CD4-positive, alpha-beta T cell (primary cell): ENCODE measurements at regions not wholly inside any gene's neighbourhood (a gene's known extent, or its start where the extent isn't known, plus 50 kb on each side); places are given as distances from the start of the nearest gene placed in this dataset.

Experiments used
- ATAC-seq: fragments of 200-7000 bp; cut with Tn5 transposase; one replicate; pipeline ENCODE4 v1.10.0; 2022; ENCODE audit warnings: mild to moderate bottlenecking; ENCODE audit not compliant: poor library complexity
- CTCF ChIA-PET: fragments of 350-600 bp; sonication (Branson Sonifier 250); formaldehyde crosslinking; loops from one replicate; lab custom pipeline; 2021; ENCODE audit warnings: antibody characterized with exemption, inconsistent platforms; lab: Charles Lee
- POLR2A ChIA-PET: fragments of 350-600 bp; sonication (Branson Sonifier 250); formaldehyde crosslinking; loops from one replicate; lab custom pipeline; 2021; ENCODE audit warnings: antibody characterized with exemption, inconsistent platforms; lab: Charles Lee
- DNase-seq, 14 experiments: peaks; one replicate each; pipeline ENCODE4 v3.0.0-alpha.2; 2013 to 2020; ENCODE audit warnings: mixed read lengths in 2 of 14
- H3K27ac ChIP-seq, 2 donors: one replicate each; pipeline versions ENCODE4 v1.5.1 to v1.7.0; 2013; ENCODE audit warnings: low read length in 2 of 2, low read depth in 1 of 2, mild to moderate bottlenecking in 1 of 2
- H3K27me3 ChIP-seq, 2 experiments: 1 replicate in 1 of 2; 2 replicates in 1 of 2; pipeline versions ENCODE4 v1.6.1 to v1.7.0; 2013; ENCODE audit warnings: low read length in 2 of 2, control low read depth in 1 of 2, mild to moderate bottlenecking in 1 of 2, moderate library complexity in 1 of 2; ENCODE audit not compliant: insufficient read depth in 2 of 2, control insufficient read depth in 1 of 2
- H3K36me3 ChIP-seq: one replicate; pipeline ENCODE4 v1.6.1; 2013; ENCODE audit warnings: low read length, control low read depth; ENCODE audit not compliant: insufficient read depth
- H3K4me1 ChIP-seq: one replicate; pipeline ENCODE4 v1.6.1; 2013; ENCODE audit warnings: low read length, control low read depth; ENCODE audit not compliant: insufficient read depth
- H3K4me3 ChIP-seq: one replicate; pipeline ENCODE4 v1.5.1; 2013; ENCODE audit warnings: mild to moderate bottlenecking, low read length, moderate library complexity
- H3K9me3 ChIP-seq, 2 experiments: 1 replicate in 1 of 2; 2 replicates in 1 of 2; pipeline versions ENCODE4 v1.6.1 to v1.7.0; 2013; ENCODE audit warnings: low read length in 2 of 2, mild to moderate bottlenecking in 2 of 2, control low read depth in 1 of 2, moderate library complexity in 1 of 2; ENCODE audit not compliant: control insufficient read depth in 1 of 2, insufficient read depth in 1 of 2
- H3K27ac Mint-ChIP-seq: one replicate; pipeline ENCODE4 v1.8.0; 2020; ENCODE audit warnings: mixed read lengths
- H3K27me3 Mint-ChIP-seq: one replicate; pipeline ENCODE4 v1.8.0; 2021; ENCODE audit warnings: mixed read lengths
- H3K36me3 Mint-ChIP-seq: one replicate; pipeline ENCODE4 v1.8.0; 2021; ENCODE audit warnings: low read depth, mixed read lengths
- H3K4me1 Mint-ChIP-seq: one replicate; pipeline ENCODE4 v1.8.0; 2021; ENCODE audit warnings: low read depth, mixed read lengths
- H3K4me3 Mint-ChIP-seq: one replicate; pipeline ENCODE4 v1.8.0; 2020; ENCODE audit warnings: mild to moderate bottlenecking, mixed read lengths
- H3K9me3 Mint-ChIP-seq: one replicate; pipeline ENCODE4 v1.8.0; 2020; ENCODE audit warnings: mixed read lengths
- intact Hi-C, 2 experiments: fragments of 100-400 bp; cut with DNase I in 1 of 2; cut with micrococcal nuclease in 1 of 2; formaldehyde crosslinking; loops; one replicate each; pipeline versions ENCODE4 v1.15.1 to v1.9.0; 2023 to 2025; cut with DNase I, micrococcal nuclease
- TF ChIP-seq, protein P1 (sequence below): fragments of 200-600 bp; IDR thresholded peaks from one replicate; pipeline ENCODE4 v1.8.0; 2022; ENCODE audit warnings: antibody characterized with exemption, mild to moderate bottlenecking

DNA sequence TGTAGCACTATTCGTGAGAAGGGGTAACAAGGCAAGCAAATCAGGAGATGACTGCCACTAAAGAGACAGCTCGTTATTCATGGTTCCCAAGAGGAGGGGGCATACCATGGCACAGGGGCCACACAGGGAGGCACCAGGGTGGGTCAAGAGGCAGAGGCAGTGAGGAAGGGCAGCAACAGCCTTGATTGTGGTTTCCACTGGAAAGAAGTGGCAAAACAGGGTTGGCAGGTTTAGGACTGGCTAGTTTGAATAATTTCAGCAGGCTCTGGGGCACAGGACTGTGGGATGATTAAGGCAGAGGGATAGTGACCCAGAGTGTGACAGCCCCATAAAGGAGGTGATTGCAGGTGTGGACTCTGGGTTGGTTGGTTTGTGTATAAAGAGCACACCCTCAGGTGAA, 188.9 kb downstream of the CBLN1 start:
- H3K4me3 ChIP-seq = no peak overlapping the region
- no peaks in the 10 kb centered on the region for H3K36me3 ChIP-seq

DNA sequence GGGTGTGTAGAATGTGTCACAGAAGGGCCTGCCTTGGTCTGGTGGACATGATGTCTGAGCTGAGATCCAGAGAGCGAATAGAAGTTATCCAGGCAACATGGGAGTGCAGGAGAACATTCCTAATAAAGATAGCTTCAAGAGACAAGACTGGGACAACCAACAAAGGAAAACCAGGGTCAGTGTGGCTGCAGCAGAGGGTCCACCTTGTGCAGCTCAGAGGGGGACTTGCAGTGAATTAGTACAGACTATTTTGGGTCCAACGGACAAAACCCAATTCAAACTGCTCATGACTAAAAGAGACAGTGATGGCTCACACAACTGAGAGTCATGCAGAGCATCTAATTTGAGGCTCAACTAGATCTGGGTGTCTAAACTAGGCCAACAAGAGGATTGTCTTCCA, 192.1 kb downstream of the CBLN1 start:
- no peaks in the 10 kb centered on the region for H3K27me3 Mint-ChIP-seq
- H3K4me3 Mint-ChIP-seq = no peak overlapping the region
- Histone ChIP-seq H3K9me3 (no peaks in the 10 kb centered on the region), H3K4me3 (no peak overlapping the region), H3K4me1 (no peaks in the 10 kb centered on the region), H3K27ac (no peak overlapping the region), H3K36me3 (no peaks in the 10 kb centered on the region), H3K27me3 (no peaks in the 10 kb centered on the region)
- ATAC-seq (no peak), DNase-seq (no peak)
- ChIA-PET CTCF (no interaction called here), POLR2A (no interaction called here)
- H3K4me1 Mint-ChIP-seq = no peaks in the 10 kb centered on the region
- H3K27ac Mint-ChIP-seq = no peak overlapping the region
- TF ChIP-seq, protein P1, sequence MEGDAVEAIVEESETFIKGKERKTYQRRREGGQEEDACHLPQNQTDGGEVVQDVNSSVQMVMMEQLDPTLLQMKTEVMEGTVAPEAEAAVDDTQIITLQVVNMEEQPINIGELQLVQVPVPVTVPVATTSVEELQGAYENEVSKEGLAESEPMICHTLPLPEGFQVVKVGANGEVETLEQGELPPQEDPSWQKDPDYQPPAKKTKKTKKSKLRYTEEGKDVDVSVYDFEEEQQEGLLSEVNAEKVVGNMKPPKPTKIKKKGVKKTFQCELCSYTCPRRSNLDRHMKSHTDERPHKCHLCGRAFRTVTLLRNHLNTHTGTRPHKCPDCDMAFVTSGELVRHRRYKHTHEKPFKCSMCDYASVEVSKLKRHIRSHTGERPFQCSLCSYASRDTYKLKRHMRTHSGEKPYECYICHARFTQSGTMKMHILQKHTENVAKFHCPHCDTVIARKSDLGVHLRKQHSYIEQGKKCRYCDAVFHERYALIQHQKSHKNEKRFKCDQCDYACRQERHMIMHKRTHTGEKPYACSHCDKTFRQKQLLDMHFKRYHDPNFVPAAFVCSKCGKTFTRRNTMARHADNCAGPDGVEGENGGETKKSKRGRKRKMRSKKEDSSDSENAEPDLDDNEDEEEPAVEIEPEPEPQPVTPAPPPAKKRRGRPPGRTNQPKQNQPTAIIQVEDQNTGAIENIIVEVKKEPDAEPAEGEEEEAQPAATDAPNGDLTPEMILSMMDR = no peak
- intact Hi-C loops = no loop called here
- no peaks in the 10 kb centered on the region for H3K36me3 Mint-ChIP-seq
- H3K9me3 Mint-ChIP-seq = peaks cover 7% of the 10 kb centered on the region

More for the DNA sequence above, 188.9 kb downstream of the CBLN1 start:
- H3K27me3 Mint-ChIP-seq = no peaks in the 10 kb centered on the region
- H3K36me3 Mint-ChIP-seq = no peaks in the 10 kb centered on the region
- H3K4me3 Mint-ChIP-seq = no peak overlapping the region
- intact Hi-C loops = no loop called here
- H3K27me3 ChIP-seq = no peaks in the 10 kb centered on the region
- TF ChIP-seq, protein P1 = no peak
- DNase-seq (no peak), ATAC-seq (no peak)
- H3K27ac ChIP-seq = no peak overlapping the region
- no peak overlapping the region for H3K27ac Mint-ChIP-seq
- ChIA-PET POLR2A (no interaction called here), CTCF (no interaction called here)
- H3K4me1 Mint-ChIP-seq = no peaks in the 10 kb centered on the region
- H3K9me3 ChIP-seq = no peaks in the 10 kb centered on the region
- H3K4me1 ChIP-seq = no peaks in the 10 kb centered on the region
- H3K9me3 Mint-ChIP-seq = no peaks in the 10 kb centered on the region

DNA sequence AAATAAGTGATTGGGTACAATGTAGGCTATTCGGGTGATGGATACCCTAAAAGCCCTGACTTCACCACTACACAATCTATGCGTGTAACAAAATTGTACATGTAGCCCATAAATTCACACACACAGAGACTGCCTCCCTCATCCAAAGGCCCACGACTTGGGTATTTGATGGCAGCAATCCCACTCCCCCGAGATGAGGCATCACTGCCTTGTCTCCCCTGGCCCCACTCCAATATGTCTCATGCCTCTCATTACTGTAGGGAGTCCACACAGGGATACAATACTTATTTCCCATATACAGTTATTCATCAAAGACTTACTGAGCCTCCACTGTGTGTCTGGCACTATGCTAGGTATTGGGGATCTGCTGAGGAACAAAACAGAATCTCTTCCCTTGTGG, 192.6 kb downstream of the CBLN1 start:
- Mint-ChIP-seq H3K9me3 (peaks cover 12% of the 10 kb centered on the region), H3K36me3 (no peaks in the 10 kb centered on the region)

More for the DNA sequence above, 192.6 kb downstream of the CBLN1 start:
- H3K27me3 ChIP-seq = no peaks in the 10 kb centered on the region
- no peak overlapping the region for H3K27ac Mint-ChIP-seq
- no peak overlapping the region for H3K4me3 ChIP-seq
- H3K4me3 Mint-ChIP-seq = no peak overlapping the region
- TF ChIP-seq, protein P1 = no peak
- no peaks in the 10 kb centered on the region for H3K4me1 Mint-ChIP-seq
- no peaks in the 10 kb centered on the region for H3K4me1 ChIP-seq
- ChIA-PET POLR2A (no interaction called here), CTCF (no interaction called here)
- no peak overlapping the region for H3K27ac ChIP-seq
- intact Hi-C loops = no loop called here
- no peaks in the 10 kb centered on the region for H3K9me3 ChIP-seq
- ATAC-seq (no peak), DNase-seq (no peak)
- no peaks in the 10 kb centered on the region for H3K36me3 ChIP-seq
- no peaks in the 10 kb centered on the region for H3K27me3 Mint-ChIP-seq
